H9 (cell line): ENCODE measurements at regions not wholly inside any gene's neighbourhood (a gene's known extent, or its start where the extent isn't known, plus 50 kb on each side); places are given as distances from the start of the nearest gene placed in this dataset.
"Not testable (repeated sequence)": the region's sequence is repeated elsewhere in the genome, so short reads cannot be mapped to it uniquely, and the experiment has no call there.

ENCODE experiments used
- DNase-seq: peaks from one replicate; pipeline ENCODE4 v3.0.0-alpha.2; 2017
- H2AFZ ChIP-seq: one replicate; pipeline ENCODE4 v1.6.1; 2013; ENCODE audit warnings: mild to moderate bottlenecking, low read length, control low read depth, moderate library complexity
- H2AK5ac ChIP-seq: 2 replicates; pipeline ENCODE4 v1.6.1; 2013; ENCODE audit warnings: low read length, control low read depth, mixed read lengths; ENCODE audit not compliant: insufficient read length
- H2BK120ac ChIP-seq: one replicate; pipeline ENCODE4 v1.6.1; 2013; ENCODE audit warnings: low read depth, mild to moderate bottlenecking, low read length, control low read depth, inconsistent platforms; ENCODE audit not compliant: poor library complexity, severe bottlenecking
- H2BK12ac ChIP-seq: 2 replicates; pipeline ENCODE4 v1.6.1; 2013; ENCODE audit warnings: low read length, control low read depth, mixed read lengths, low read depth; ENCODE audit not compliant: insufficient read length
- H2BK15ac ChIP-seq: 2 replicates; pipeline ENCODE4 v1.6.1; 2013; ENCODE audit warnings: low read depth, low read length, control low read depth
- H2BK20ac ChIP-seq: one replicate; pipeline ENCODE4 v1.6.1; 2013; ENCODE audit warnings: low read depth, mild to moderate bottlenecking, low read length, control low read depth, inconsistent platforms; ENCODE audit not compliant: poor library complexity, severe bottlenecking
- H2BK5ac ChIP-seq: 2 replicates; pipeline ENCODE4 v1.6.1; 2013; ENCODE audit warnings: low read length, control low read depth, mixed read lengths; ENCODE audit not compliant: insufficient read length
- H3K14ac ChIP-seq: 2 replicates; pipeline ENCODE4 v1.6.1; 2013; ENCODE audit warnings: low read length, control low read depth; ENCODE audit not compliant: insufficient read depth
- H3K18ac ChIP-seq: 2 replicates; pipeline ENCODE4 v1.6.1; 2013; ENCODE audit warnings: low read depth, mild to moderate bottlenecking, mixed read lengths, low read length, control low read depth; ENCODE audit not compliant: insufficient read length
- H3K23ac ChIP-seq: 2 replicates; pipeline ENCODE4 v1.6.1; 2013; ENCODE audit warnings: low read length, control low read depth, mixed read lengths, low read depth; ENCODE audit not compliant: insufficient read length
- H3K23me2 ChIP-seq: 2 replicates; pipeline ENCODE4 v1.6.1; 2013; ENCODE audit warnings: low read depth, mild to moderate bottlenecking, mixed read lengths, low read length, control low read depth; ENCODE audit not compliant: insufficient read length, poor library complexity, severe bottlenecking
- H3K27ac ChIP-seq: 2 replicates; pipeline ENCODE4 v1.5.1; 2013; ENCODE audit warnings: low read length, control low read depth, mixed read lengths, low read depth; ENCODE audit not compliant: insufficient read length
- H3K27me3 ChIP-seq: 2 replicates; pipeline ENCODE4 v1.6.1; 2013; ENCODE audit warnings: low read length, control low read depth, inconsistent platforms; ENCODE audit not compliant: insufficient read depth
- H3K4ac ChIP-seq: 2 replicates; pipeline ENCODE4 v1.6.1; 2013; ENCODE audit warnings: low read depth, mild to moderate bottlenecking, control low read depth, inconsistent platforms, low read length, moderate library complexity
- H3K4me1 ChIP-seq: 2 replicates; pipeline ENCODE4 v1.6.1; 2013; ENCODE audit warnings: low read length, control low read depth, inconsistent platforms; ENCODE audit not compliant: insufficient read depth
- H3K4me2 ChIP-seq: 2 replicates; pipeline ENCODE4 v1.6.1; 2013; ENCODE audit warnings: low read length, control low read depth, mixed read lengths; ENCODE audit not compliant: insufficient read length, insufficient read depth
- H3K56ac ChIP-seq: 2 replicates; pipeline ENCODE4 v1.6.1; 2013; ENCODE audit warnings: low read depth, mild to moderate bottlenecking, mixed read lengths, low read length, control low read depth; ENCODE audit not compliant: insufficient read length
- H3K79me1 ChIP-seq: 2 replicates; pipeline ENCODE4 v1.6.1; 2013; ENCODE audit warnings: low read depth, mild to moderate bottlenecking, moderate library complexity, low read length, control low read depth, inconsistent platforms; ENCODE audit not compliant: insufficient read depth, poor library complexity, severe bottlenecking
- H3K79me2 ChIP-seq: 2 replicates; pipeline ENCODE4 v1.6.1; 2013; ENCODE audit warnings: low read length, control low read depth, inconsistent platforms; ENCODE audit not compliant: insufficient read depth
- H3K9ac ChIP-seq: 2 replicates; pipeline ENCODE4 v1.6.1; 2013; ENCODE audit warnings: low read length, control low read depth, mixed read lengths; ENCODE audit not compliant: insufficient read length; ENCODE audit errors: extremely low read depth
- H3K9me3 ChIP-seq: one replicate; pipeline ENCODE4 v1.6.1; 2013; ENCODE audit warnings: low read depth, low read length, inconsistent platforms; ENCODE audit not compliant: control insufficient read depth
- H3T11ph ChIP-seq: one replicate; pipeline ENCODE4 v1.6.1; 2013; ENCODE audit warnings: mild to moderate bottlenecking, low read length, control low read depth, inconsistent platforms
- H4K20me1 ChIP-seq: one replicate; pipeline ENCODE4 v1.6.1; 2013; ENCODE audit not compliant: control insufficient read depth, insufficient read length, insufficient read depth
- H4K5ac ChIP-seq: 2 replicates; pipeline ENCODE4 v1.6.1; 2013; ENCODE audit warnings: low read depth, mild to moderate bottlenecking, mixed read lengths, low read length, control low read depth; ENCODE audit not compliant: insufficient read length
- H4K8ac ChIP-seq: replicated peaks from 2 replicates; pipeline ENCODE4 v1.6.1; 2013; ENCODE audit warnings: low read length, control low read depth, mixed read lengths, low read depth; ENCODE audit not compliant: insufficient read length
- H4K91ac ChIP-seq: 2 replicates; pipeline ENCODE4 v1.6.1; 2013; ENCODE audit warnings: low read depth, mild to moderate bottlenecking, moderate library complexity, mixed read lengths, low read length, control low read depth; ENCODE audit not compliant: insufficient read length
- H3K27ac Mint-ChIP-seq, 3 experiments: 2 replicates in 2 of 3; 3 replicates in 1 of 3; pipeline ENCODE4 v1.8.0; 2020 to 2021; ENCODE audit warnings: mixed read lengths in 3 of 3, mild to moderate bottlenecking in 1 of 3, moderate library complexity in 1 of 3
- H3K27me3 Mint-ChIP-seq: 2 replicates; pipeline ENCODE4 v1.8.0; 2021; ENCODE audit warnings: low read depth, mild to moderate bottlenecking, moderate library complexity, mixed read lengths
- H3K36me3 Mint-ChIP-seq, 3 experiments: 2 replicates in 2 of 3; 3 replicates in 1 of 3; pipeline ENCODE4 v1.8.0; 2020 to 2021; ENCODE audit warnings: low read depth in 3 of 3, mixed read lengths in 3 of 3; ENCODE audit not compliant: insufficient read depth in 1 of 3
- H3K4me1 Mint-ChIP-seq, 2 experiments: 2 replicates each; pipeline ENCODE4 v1.8.0; 2020; ENCODE audit warnings: mixed read lengths in 2 of 2
- H3K4me3 Mint-ChIP-seq, 2 experiments: 2 replicates in 1 of 2; 3 replicates in 1 of 2; pipeline ENCODE4 v1.8.0; 2020 to 2021; ENCODE audit warnings: mild to moderate bottlenecking in 2 of 2, mixed read lengths in 2 of 2, moderate library complexity in 1 of 2
- H3K9me3 Mint-ChIP-seq, 2 experiments: 2 replicates in 1 of 2; 3 replicates in 1 of 2; pipeline ENCODE4 v1.8.0; 2020; ENCODE audit warnings: mild to moderate bottlenecking in 2 of 2, mixed read lengths in 2 of 2, moderate library complexity in 1 of 2
- CTCF ChIP-seq: fragments of 200-600 bp; sonication (generic); conservative IDR thresholded peaks from 3 replicates; pipeline ENCODE4 v1.8.0; 2021; ENCODE audit warnings: antibody characterized with exemption, mild to moderate bottlenecking
- WGBS: extraction: QIAGEN DNeasy Blood & Tissue Kit; methylation state at CpG from one replicate; pipeline ENCODE4 v1.1.7; 2013; ENCODE audit warnings: missing lambda C conversion rate, low lambda C conversion rate, mixed read lengths; ENCODE audit not compliant: insufficient read length; ENCODE audit errors: extremely low coverage; 5-methylcytosine and 5-hydroxymethylcytosine counted together

GRCh38 chr7:51817694-51818225 lies 501.2 kb upstream of the COBL start:
- Histone ChIP-seq H2BK12ac (no peak overlapping the region), H4K5ac (no peak overlapping the region), H2BK5ac (no peak overlapping the region), H3K79me2 (no peaks in the 10 kb centered on the region), H2AK5ac (no peak overlapping the region), H3K18ac (no peak overlapping the region), H4K91ac (no peak overlapping the region), H3K14ac (no peak overlapping the region), H3K79me1 (no peaks in the 10 kb centered on the region), H3K27ac (no peak overlapping the region), H2AFZ (no peak overlapping the region), H3K4me1 (no peaks in the 10 kb centered on the region), H2BK15ac (no peak overlapping the region), H4K20me1 (no peaks in the 10 kb centered on the region), H4K8ac (no peak overlapping the region), H2BK20ac (no peak overlapping the region), H3T11ph (no peak overlapping the region), H3K23ac (no peak overlapping the region), H3K23me2 (no peaks in the 10 kb centered on the region), H3K4ac (no peak overlapping the region), H3K56ac (no peak overlapping the region), H3K9ac (no peak overlapping the region), H3K27me3 (no peaks in the 10 kb centered on the region), H2BK120ac (no peak overlapping the region), H3K9me3 (no peaks in the 10 kb centered on the region), H3K4me2 (no peak overlapping the region)
- no peak for DNase-seq
- Mint-ChIP-seq H3K4me3 (no peak overlapping the region), H3K4me1 (no peaks in the 10 kb centered on the region), H3K27me3 (no peaks in the 10 kb centered on the region), H3K36me3 (peaks cover 0 to 3% (median 3%) of the 10 kb centered on the region in 3 experiments; a peak in 3 of 7 replicates), H3K27ac (no peak overlapping the region), H3K9me3 (peaks cover 0 to 6% of the 10 kb centered on the region in 2 experiments; a peak in 4 of 5 replicates)
- no peak for TF ChIP-seq CTCF
- WGBS, result no CpG with 5 or more reads among the region's 5 CpGs

GRCh38 chr7:51805783-51806431 lies 489.3 kb upstream of the COBL start:
- H3K4me1 ChIP-seq, H3K36me3 Mint-ChIP-seq, H3K14ac ChIP-seq, H3K27ac Mint-ChIP-seq, H3K27me3 ChIP-seq, H2BK5ac ChIP-seq, H3K56ac ChIP-seq, H4K20me1 ChIP-seq, H2BK12ac ChIP-seq, H2BK20ac ChIP-seq, H3K4ac ChIP-seq, DNase-seq, H3K4me3 Mint-ChIP-seq, H3K27ac ChIP-seq, H3K79me2 ChIP-seq, H3T11ph ChIP-seq, H2BK120ac ChIP-seq, H2AK5ac ChIP-seq, H4K5ac ChIP-seq, H3K4me2 ChIP-seq, H3K79me1 ChIP-seq, H3K9me3 ChIP-seq, H3K9ac ChIP-seq, H3K18ac ChIP-seq, H4K91ac ChIP-seq, H4K8ac ChIP-seq, H3K9me3 Mint-ChIP-seq, H3K23me2 ChIP-seq, H3K4me1 Mint-ChIP-seq, H2AFZ ChIP-seq, H3K27me3 Mint-ChIP-seq, H3K23ac ChIP-seq, H2BK15ac ChIP-seq: not testable (repeated sequence)
- WGBS, result no CpG with 5 or more reads among the region's 41 CpGs
